MG63 (cell line): ENCODE measurements at regions not wholly inside any gene's neighbourhood (a gene's known extent, or its start where the extent isn't known, plus 50 kb on each side); places are given as distances from the start of the nearest gene placed in this dataset.
"Not testable (repeated sequence)": the region's sequence is repeated elsewhere in the genome, so short reads cannot be mapped to it uniquely, and the experiment has no call there.

Experiments used
- DNase-seq: peaks from one replicate; pipeline ENCODE4 v3.0.0-alpha.2; 2020
- H3K27me3 ChIP-seq: fragments of 250-450 bp; sonication (Bioruptor Pico); 2 replicates; pipeline ENCODE4 v1.5.1; 2020; ENCODE audit warnings: mild to moderate bottlenecking, moderate library complexity
- H3K36me3 ChIP-seq: fragments of 250-450 bp; sonication (Bioruptor Pico); 2 replicates; pipeline ENCODE4 v1.5.1; 2020; ENCODE audit warnings: mild to moderate bottlenecking, moderate library complexity
- H3K4me3 ChIP-seq: fragments of 250-450 bp; sonication (Bioruptor Pico); 2 replicates; pipeline ENCODE4 v1.5.1; 2020; ENCODE audit warnings: mild to moderate bottlenecking, moderate library complexity
- H3K9me3 ChIP-seq: fragments of 250-450 bp; sonication (Bioruptor Pico); 2 replicates; pipeline ENCODE4 v1.5.1; 2020; ENCODE audit warnings: mild to moderate bottlenecking, moderate library complexity

DNA sequence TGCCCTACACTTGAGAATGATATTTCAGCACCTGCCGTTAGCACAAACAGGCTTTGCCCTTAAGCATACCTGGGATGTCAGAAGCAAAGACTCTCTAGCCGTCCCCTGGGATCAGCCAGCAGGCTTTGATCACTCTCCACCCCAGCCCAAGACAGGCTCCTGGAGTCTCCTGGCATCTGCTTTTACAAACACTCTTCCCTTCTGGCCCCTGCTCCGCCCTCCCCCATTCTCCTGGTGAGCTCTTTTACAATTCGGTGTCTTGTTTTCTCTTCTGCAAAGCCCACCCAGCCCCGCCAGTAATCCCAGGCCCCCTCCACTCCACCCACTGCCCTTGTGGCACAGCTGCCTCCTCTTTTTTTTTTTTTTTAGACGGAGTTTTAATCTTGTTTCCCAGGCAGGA is 50.4 kb downstream of the KATNIP start:
- Histone ChIP-seq H3K36me3 (no peaks in the 10 kb centered on the region), H3K9me3 (no peaks in the 10 kb centered on the region), H3K4me3 (no peak overlapping the region), H3K27me3 (no peaks in the 10 kb centered on the region)
- DNase-seq = no peak

DNA sequence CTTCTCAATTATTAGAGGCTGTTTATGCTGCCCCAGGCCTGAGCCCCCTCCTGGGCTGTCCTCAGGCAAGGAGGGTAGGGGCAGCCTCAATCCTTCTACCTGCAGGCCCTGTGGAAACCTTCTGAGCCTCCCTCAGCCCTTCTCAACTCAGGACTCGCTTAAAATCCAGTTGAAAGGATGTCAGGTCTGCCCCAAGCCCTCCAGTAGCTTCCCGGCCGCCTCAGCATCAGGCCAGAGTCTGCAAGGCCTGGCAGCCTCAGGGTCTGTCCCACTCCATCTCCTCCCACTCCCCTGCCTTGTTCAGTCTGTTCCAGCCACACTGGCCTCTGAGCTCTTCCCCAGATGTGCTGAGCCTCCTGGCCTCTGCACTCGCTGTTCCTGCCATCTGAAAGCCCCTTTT is 52.2 kb downstream of the KATNIP start:
- no peak overlapping the region for H3K4me3 ChIP-seq
- no peaks in the 10 kb centered on the region for H3K27me3 ChIP-seq
- no peaks in the 10 kb centered on the region for H3K9me3 ChIP-seq
- no peaks in the 10 kb centered on the region for H3K36me3 ChIP-seq
- DNase-seq = no peak

DNA sequence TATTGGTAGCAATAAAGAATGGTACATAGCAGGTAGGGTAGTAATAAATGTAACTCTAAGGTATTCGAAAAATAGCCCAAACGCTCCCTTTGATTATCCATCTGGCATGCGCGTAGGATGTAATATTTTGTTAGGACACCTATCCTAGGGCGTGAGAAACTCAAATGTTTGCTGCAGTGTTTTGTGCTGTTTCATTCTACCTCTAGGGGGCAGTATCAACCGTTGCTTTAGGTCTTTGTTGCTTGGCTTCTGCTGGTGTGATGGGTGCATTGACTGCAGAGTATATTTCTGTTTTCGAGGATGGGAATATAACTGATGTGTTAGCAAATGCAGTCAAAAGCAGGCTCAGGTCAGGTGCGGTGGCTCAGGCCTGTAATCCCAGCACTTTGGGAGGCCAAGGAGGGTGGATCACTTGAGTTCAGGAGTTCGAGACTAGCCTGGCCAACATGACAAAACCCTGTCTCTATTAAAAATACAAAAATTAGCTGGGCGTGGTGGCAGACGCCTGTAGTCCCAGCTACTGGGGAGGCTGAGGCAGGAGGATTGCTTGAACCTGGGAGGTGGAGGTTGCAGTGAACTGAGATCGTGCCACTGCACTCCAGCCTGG is 55.7 kb downstream of the KATNIP start:
- not testable (repeated sequence) for H3K36me3 ChIP-seq, H3K9me3 ChIP-seq, DNase-seq, H3K4me3 ChIP-seq, H3K27me3 ChIP-seq

DNA sequence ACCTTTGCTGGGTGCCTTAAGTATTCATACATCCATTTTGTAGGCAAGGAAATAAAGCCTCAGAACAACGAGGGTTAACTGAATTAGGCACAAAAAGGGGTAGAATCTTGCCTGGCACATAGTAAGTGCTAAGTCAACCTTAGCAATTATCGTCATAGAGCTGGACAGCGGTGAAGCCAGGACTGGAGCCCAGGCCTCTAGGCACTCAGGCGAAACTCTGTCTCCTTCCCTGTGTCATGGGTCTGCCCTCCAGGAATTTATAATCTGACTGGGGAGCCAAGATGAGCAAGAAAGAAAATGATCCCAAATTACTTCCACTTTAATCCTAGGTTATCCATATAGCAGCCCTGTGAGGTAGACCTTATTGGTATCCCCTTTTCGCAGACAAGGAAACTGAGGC is 61.4 kb downstream of the KATNIP start:
- no peak overlapping the region for H3K4me3 ChIP-seq
- H3K27me3 ChIP-seq = no peaks in the 10 kb centered on the region
- DNase-seq = no peak
- H3K36me3 ChIP-seq = no peaks in the 10 kb centered on the region
- no peaks in the 10 kb centered on the region for H3K9me3 ChIP-seq

DNA sequence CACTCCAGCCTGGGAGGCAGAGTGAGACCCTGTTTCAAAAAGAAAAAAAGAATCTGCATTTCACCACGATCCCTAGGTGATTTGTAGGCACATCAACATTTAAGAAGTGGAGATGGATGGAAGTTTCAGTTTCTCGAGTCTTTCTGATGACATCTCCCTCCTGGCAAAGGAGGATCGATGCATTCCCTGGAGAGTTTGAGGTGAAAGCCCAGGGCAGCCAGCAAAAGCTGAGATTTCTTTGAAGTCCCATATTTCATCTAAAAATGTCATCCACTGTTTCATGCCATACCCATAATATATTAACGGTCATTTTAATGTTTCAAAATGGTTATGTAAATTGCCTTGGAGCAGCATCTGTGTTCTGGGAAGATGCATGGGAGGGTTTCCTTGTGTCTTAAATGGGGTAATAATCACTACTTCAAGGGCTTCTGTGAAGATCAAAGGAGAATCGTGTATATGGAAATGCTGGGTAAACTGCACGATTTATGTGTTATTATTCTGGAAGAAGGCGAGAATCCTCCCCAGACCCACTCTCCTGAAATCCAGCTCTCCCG is 63.4 kb downstream of the KATNIP start:
- no peaks in the 10 kb centered on the region for H3K27me3 ChIP-seq
- no peak for DNase-seq
- H3K9me3 ChIP-seq = no peaks in the 10 kb centered on the region

DNA sequence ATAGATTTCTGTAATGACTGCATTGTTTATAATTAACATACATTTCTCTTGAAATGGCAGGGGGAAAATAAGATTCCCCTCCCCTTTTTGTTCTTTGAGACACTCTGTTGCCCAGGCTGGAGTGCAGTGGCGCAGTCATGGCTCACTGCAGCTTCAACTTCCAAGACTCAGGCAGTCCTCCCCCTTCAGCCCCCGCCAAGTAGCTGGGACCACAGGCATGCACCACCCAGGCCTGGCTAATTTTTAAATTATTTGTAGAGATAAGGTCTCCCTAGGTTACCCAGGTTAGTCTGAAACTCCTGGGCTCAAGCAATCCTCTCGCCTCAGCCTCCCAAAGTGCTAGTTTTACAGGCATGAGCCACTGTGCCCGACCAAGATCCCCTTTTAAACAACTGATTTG is 67.7 kb downstream of the KATNIP start:
- no peak for DNase-seq
- H3K9me3 ChIP-seq = no peaks in the 10 kb centered on the region
- H3K36me3 ChIP-seq = peaks cover 3% of the 10 kb centered on the region
- no peaks in the 10 kb centered on the region for H3K27me3 ChIP-seq
- no peak overlapping the region for H3K4me3 ChIP-seq

More for the DNA sequence above, 63.4 kb downstream of the KATNIP start:
- Histone ChIP-seq H3K4me3 (no peak overlapping the region), H3K36me3 (no peaks in the 10 kb centered on the region)

DNA sequence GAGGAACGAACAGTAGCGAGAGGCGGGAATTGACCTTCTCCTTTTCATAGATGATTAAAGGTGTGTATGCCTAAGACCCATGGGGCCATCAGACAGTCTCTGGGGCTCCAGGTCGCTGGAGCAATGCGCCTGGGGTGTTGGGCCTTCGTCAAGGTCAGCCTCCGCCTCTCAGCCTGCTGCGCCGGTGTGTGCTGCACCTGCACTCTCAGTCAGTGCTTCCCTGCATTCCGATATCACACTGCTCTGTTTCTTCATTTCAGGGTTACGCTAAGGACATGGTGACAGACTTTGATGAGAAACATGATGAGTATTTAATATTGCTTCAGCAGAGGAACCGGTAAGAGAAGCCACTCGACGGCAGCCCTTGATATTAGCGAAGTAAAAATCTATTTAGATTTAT is 68.2 kb downstream of the KATNIP start:
- no peak for DNase-seq
- Histone ChIP-seq H3K9me3 (no peaks in the 10 kb centered on the region), H3K36me3 (peaks cover 3% of the 10 kb centered on the region), H3K27me3 (no peaks in the 10 kb centered on the region), H3K4me3 (no peak overlapping the region)

DNA sequence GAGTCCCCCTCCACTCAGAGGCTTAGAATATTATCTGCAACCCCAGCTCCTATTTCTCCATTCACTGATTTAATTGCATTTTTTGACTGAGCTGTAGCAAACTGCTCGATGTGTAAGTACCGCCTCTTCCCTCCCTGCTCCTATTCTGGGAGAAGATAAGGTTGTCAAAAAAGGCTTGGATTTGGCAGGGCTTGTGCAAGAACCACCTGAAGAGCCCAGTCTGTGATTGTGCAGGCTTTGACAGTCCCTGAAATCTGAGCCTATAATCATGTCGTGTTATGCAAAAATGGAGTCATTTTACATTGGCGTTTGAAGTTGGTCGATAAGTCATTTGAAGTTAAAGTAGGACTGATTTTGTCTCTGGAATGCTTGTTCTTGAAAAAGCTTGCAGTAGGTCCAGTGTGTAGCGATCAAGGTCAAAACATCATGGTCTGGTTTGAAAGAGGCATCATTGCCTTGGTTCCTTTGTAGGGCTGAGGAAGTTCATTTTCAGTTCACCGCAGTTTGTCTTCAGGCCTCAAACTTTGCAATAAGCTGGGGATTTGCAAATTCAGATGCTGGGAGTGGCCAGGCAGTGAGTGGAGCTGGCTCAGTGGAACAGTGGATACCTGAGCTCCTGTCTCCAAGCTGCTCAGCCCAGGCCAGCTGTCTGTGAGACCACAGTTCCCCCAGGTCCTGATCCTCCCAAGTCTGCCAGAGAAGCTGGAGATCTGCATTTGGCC is 68.8 kb downstream of the KATNIP start:
- no peak for DNase-seq
- Histone ChIP-seq H3K9me3 (no peaks in the 10 kb centered on the region), H3K4me3 (no peak overlapping the region), H3K36me3 (peaks cover 3% of the 10 kb centered on the region), H3K27me3 (no peaks in the 10 kb centered on the region)

DNA sequence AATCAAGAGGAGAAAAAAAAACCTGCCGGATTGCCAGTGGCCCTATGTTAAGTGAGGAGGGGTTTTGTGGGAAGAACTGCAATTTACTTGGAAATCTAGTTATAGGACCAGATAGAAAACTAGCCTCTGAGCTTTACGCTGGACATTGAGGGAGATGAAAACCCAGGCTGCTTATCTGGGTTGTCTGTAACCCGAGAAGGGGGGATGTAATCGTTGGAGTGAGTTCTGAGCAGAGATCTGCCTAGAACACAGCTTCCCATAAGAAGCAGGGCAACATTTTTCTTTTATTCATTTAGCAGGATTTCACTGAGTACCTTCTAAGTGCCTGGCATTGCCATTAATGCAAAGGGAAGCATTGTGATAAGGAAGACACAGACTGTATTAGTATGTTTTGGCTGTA is 70.6 kb downstream of the KATNIP start:
- no peaks in the 10 kb centered on the region for H3K27me3 ChIP-seq

DNA sequence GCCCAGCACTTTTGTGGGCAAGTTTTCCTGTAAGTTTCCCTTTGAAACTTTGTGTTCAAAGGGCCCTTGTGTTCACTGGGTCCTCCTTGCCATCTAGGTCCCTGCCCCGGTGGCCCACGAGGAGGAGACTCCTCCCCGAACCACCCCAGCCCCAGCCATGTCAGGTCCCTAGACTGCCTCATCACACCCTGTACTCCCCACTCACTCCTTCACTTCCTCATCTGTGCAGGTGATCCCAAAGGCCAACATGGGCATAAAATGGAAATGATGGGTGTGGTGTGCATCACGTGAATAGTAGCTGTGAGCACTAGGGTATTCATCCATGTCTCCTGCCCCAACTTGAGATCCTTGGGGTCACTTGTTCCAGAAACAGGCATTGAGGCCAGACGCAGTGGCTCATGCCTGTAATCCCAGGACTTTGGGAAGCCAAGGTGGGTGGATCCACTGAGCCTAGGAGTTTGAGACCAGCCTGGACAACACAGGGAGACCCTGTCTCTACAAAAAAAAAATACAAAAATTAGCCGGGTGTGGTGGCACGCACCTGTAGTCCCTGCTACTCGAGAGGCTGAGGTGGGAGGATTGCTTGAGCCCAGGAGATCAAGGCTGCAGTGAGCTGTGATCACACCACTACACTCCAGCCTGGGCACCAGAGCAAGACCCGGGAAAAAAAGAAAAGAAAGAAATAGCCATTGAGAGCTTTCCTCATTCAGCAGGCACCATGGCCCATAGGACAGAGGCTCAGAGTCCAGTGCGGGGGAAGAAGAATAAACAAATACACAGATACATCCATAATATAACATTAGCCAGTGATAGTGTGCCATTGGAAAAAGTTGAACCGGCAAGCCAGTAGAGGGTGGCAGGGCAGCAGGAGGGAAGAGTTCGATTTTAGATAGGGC is 74.5 kb downstream of the KATNIP start:
- Histone ChIP-seq H3K9me3 (no peaks in the 10 kb centered on the region), H3K27me3 (no peaks in the 10 kb centered on the region), H3K4me3 (no peak overlapping the region), H3K36me3 (peaks cover 3% of the 10 kb centered on the region)
- no peak for DNase-seq

More for the DNA sequence above, 70.6 kb downstream of the KATNIP start:
- DNase-seq = no peak
- Histone ChIP-seq H3K9me3 (no peaks in the 10 kb centered on the region), H3K4me3 (no peak overlapping the region), H3K36me3 (peaks cover 3% of the 10 kb centered on the region)

DNA sequence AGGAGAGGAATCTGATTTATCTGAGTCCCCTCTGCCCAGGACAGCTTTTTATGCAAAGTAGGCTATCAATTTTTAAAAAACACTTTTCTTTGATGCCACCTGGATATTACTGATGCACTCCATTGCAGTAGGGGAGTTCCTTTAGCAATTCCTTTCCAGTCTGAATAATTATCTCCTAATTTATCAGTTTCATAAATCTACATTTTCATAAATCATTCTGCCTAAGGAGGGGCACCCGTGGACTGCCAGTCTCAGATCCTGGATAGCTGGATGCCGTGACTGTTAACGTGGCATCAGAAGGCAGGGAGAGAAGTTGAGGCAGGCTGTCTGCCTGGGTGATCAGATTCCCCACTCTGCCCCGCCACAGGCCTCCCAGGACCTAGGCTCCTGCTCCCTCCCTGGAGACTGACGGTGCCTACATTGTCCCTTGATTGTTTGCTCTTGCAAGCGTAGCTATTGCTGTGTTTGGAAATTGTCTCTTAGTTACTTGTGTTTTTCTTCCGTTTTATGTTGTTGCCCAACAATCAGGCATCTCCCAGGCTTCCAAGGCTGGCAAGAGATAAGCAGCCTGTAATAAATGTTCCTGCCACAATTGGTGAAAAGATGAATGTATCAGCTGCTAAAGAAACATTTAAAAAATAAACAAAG is 75.2 kb downstream of the KATNIP start:
- Histone ChIP-seq H3K36me3 (peaks cover 3% of the 10 kb centered on the region), H3K4me3 (no peak overlapping the region), H3K9me3 (no peaks in the 10 kb centered on the region), H3K27me3 (no peaks in the 10 kb centered on the region)
- DNase-seq = no peak

DNA sequence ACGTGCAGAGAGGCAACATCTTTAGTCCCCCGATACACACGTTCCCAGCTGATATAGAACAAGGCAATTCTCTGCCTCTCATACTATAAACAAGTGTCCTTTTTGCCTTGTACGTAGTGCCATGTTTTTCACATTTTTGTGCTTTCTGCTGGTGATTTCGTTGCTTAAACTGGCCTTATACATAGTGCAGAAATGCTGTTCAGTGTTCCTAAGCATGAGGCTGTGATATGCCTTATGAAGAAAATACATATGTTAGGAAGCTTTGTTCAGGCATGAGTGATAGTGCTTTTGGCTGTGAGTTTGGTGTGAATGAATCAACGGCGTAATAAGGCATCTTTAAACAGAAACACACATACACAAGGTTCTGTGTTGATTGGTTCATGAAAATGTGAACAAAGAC is 77.2 kb downstream of the KATNIP start:
- Histone ChIP-seq H3K36me3 (no peaks in the 10 kb centered on the region; the same call in none of the 2 replicates), H3K27me3 (no peaks in the 10 kb centered on the region), H3K9me3 (no peaks in the 10 kb centered on the region), H3K4me3 (no peak overlapping the region)
- no peak for DNase-seq

DNA sequence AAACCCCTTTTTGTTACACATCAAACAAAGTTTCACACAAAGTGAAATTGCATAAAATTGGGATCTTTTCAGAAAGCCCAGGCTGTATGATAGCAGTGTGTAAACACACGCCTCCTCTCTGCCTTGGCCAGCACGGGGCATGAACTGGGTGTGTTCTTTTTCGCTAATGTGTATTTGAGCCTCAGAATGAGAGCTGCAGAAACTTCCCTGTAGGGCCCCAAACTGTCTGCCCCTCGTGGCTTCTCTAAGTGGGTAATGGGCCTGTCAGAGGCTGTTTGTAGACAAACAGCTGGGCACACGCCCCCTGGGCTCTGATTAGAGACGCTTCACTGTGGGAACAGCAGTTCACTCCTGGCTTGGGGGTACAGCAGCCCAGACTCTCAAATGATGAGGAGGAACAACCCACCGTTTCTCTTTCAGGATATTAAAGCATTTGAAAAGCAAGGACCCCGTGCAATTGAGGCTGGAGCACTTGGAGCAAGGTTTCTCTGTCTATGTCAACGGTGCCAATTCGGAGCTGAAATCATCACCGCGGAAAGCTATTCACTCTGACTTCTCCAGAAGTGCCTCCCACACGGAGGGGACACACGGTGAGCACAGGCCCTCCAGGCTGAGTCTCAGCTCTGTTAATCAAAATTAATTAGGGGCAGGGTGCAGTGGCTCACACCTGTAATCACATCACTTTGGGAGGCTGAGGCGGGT is 78.4 kb downstream of the KATNIP start:
- Histone ChIP-seq H3K4me3 (no peak overlapping the region), H3K27me3 (no peaks in the 10 kb centered on the region), H3K9me3 (no peaks in the 10 kb centered on the region), H3K36me3 (no peaks in the 10 kb centered on the region; the same call in 1 of the 2 replicates)
- DNase-seq = no peak

DNA sequence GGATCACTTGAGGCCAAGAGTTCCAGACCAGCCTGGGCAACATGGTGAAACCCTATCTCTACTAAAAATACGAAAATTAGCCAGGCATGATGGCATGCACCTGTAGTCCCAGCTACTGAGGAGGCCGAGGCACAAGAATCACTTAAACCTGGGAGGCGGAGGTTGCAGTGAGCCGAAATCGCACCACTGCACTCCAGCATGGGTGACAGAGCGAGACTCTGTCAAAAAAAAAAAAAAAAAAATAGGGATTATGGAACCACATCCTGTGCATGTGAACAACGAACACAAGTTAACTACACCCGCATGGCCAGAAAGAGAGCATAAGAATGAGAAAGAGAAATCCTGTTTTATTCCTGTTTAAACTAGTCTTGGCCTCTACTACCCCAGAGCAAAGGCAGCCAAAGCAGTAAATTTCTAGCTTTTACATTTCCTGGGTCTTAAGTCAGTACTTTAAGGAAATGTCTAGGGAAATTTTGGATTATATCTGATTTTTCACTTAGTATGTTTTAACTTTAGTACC is 79.1 kb downstream of the KATNIP start:
- H3K4me3 ChIP-seq, H3K36me3 ChIP-seq, DNase-seq, H3K9me3 ChIP-seq, H3K27me3 ChIP-seq: not testable (repeated sequence)

DNA sequence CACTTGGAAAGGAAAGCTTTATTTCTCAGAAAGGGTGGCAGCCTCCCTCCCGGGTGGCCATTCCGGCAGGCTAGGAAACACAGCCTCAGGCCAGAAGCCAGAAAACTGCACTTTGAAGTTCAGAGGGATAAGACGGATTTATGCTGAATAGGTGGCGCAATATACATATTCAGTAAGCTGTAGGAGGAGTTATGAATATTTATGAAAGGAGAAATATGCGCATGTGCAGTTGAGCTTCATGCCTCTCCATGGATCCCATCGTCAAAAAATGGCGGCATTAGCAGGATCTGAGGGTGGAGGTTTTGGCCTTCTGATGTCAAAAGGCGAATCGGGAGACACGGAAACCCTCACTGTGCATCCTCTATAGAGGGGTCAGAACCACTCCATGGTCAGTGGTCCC is 82.3 kb downstream of the KATNIP start:
- H3K4me3 ChIP-seq = no peak overlapping the region
- no peaks in the 10 kb centered on the region for H3K9me3 ChIP-seq
- no peaks in the 10 kb centered on the region for H3K27me3 ChIP-seq
- peaks cover 4% of the 10 kb centered on the region for H3K36me3 ChIP-seq
- DNase-seq = no peak

DNA sequence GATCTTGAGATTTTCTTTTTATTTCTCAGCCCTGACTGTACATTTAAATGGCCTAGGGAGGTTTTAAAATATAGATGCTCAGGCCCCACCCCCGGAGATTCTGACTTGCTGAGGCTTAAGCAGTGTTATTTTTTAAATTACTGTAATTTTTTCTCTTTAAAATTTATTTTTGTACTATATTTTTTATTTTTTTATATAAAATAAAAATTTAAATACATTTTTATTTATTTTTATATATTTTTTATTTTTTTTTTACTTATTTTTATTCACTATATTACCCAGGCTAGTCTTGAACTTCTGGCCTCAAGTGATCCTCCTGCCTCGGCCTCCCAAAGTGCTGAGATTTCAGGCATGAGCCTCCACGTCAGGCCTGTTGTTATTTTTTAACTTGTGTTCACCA is 83.3 kb downstream of the KATNIP start:
- H3K36me3 ChIP-seq = peaks cover 4% of the 10 kb centered on the region
- no peaks in the 10 kb centered on the region for H3K27me3 ChIP-seq
- no peak overlapping the region for H3K4me3 ChIP-seq
- H3K9me3 ChIP-seq = no peaks in the 10 kb centered on the region
- no peak for DNase-seq
